Ramos (cell line): ENCODE measurements at regions not wholly inside any gene's neighbourhood (a gene's known extent, or its start where the extent isn't known, plus 50 kb on each side); places are given as distances from the start of the nearest gene placed in this dataset.

ENCODE experiments used
- in situ Hi-C: fragments of 300-500 bp; cut with MboI; formaldehyde crosslinking; loops from one replicate; pipeline ENCODE4 v1.14.3; 2022; ENCODE audit warnings: low sequenced_read_pairs; ENCODE audit not compliant: unreplicated experiment

- in situ Hi-C loops = loop anchor here (25.0 kb wide), 1 partner anchor 476 kb away; no protein-coding TSS in a partner anchor
Observed at GRCh38 chr12:25013061-25013460, 64.2 kb upstream of the BCAT1 start.

DNA sequence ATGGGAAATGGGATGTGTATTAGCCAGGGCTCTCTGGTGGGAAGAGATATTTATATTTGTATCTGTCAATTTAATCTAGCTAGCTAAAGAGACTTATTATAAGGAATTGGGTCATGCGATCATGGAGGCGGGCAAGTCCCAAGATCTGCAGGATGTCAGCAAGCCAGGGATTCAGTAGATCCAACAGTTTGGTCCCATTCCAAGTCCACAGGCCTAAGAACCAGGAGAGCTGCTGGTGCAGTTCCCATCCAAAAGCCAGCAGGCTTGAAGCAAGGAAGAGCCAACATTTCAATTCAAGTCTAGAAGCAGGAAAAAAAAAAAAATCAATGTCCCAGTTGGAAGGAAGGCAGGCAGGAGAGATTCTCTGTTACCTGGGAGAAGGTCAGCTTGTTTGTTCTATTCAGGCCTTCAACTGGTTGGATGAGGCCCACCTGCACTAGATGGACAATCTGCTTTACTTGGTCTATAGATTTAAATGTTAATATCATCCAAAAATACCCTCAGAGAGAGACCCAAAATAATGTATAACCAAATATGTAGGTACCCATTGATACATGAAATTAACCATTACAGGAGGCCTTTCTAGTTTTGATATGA is 60.7 kb upstream of the BCAT1 start:
- in situ Hi-C loops = loop anchor here (25.0 kb wide), 1 partner anchor 472 kb away; no protein-coding TSS in a partner anchor

- in situ Hi-C loops = loop anchor here (25.0 kb wide), 1 partner anchor 468 kb away; no protein-coding TSS in a partner anchor
Observed at GRCh38 chr12:25005376-25005775, 56.5 kb upstream of the BCAT1 start.

GRCh38 chr12:25004447-25004846 is 55.5 kb upstream of the BCAT1 start:
- in situ Hi-C loops = loop anchor here (25.0 kb wide), 1 partner anchor 467 kb away; no protein-coding TSS in a partner anchor

- in situ Hi-C loops = loop anchor here (25.0 kb wide), 1 partner anchor 464 kb away; no protein-coding TSS in a partner anchor
Observed at GRCh38 chr12:25001311-25001710, 52.4 kb upstream of the BCAT1 start.
